ENCODE measurements at regions not wholly inside any gene's neighbourhood (a gene's known extent, or its start where the extent isn't known, plus 50 kb on each side); places are given as distances from the start of the nearest gene placed in this dataset.

GRCh38 chr2:7707723-7708122 lies 790.5 kb downstream of the RNF144A start:
- Histone ChIP-seq H3K9me2 (replicated peaks; ENCODE audit: low read depth, low read length) (no peaks in the 10 kb centered on the region), H4K20me1 (ENCODE audit: insufficient read depth, low read length, poor library complexity, severe bottlenecking) (no peaks in the 10 kb centered on the region), H3K9ac (ENCODE audit: low read depth, low read length, poor library complexity, severe bottlenecking) (no peak overlapping the region), H3K36me3 (ENCODE audit: insufficient read depth, low read length) (no peaks in the 10 kb centered on the region), H3K9me3 (ENCODE audit: insufficient read depth, low read depth, low read length) (no peaks in the 10 kb centered on the region), H3K27me3 (ENCODE audit: insufficient read depth, low read length, poor library complexity, severe bottlenecking) (no peaks in the 10 kb centered on the region), H3K4me1 (ENCODE audit: insufficient read depth, low read length, poor library complexity, severe bottlenecking) (no peaks in the 10 kb centered on the region), H3K4me2 (ENCODE audit: low read depth, low read length, poor library complexity, severe bottlenecking) (no peak overlapping the region), H3K4me3 (ENCODE audit: low read length, poor library complexity, severe bottlenecking) (no peak overlapping the region), H2AFZ (ENCODE audit: low read length) (no peak overlapping the region), H3K79me2 (ENCODE audit: insufficient read depth, low read length) (no peaks in the 10 kb centered on the region), H3F3A (ENCODE audit: low read depth) (no peaks in the 10 kb centered on the region)
- no peak for TF ChIP-seq EZH2phosphoT487 (IDR thresholded peaks at IDR 0.05; ENCODE audit: borderline replicate concordance)
- TF ChIP-seq, protein P1, sequence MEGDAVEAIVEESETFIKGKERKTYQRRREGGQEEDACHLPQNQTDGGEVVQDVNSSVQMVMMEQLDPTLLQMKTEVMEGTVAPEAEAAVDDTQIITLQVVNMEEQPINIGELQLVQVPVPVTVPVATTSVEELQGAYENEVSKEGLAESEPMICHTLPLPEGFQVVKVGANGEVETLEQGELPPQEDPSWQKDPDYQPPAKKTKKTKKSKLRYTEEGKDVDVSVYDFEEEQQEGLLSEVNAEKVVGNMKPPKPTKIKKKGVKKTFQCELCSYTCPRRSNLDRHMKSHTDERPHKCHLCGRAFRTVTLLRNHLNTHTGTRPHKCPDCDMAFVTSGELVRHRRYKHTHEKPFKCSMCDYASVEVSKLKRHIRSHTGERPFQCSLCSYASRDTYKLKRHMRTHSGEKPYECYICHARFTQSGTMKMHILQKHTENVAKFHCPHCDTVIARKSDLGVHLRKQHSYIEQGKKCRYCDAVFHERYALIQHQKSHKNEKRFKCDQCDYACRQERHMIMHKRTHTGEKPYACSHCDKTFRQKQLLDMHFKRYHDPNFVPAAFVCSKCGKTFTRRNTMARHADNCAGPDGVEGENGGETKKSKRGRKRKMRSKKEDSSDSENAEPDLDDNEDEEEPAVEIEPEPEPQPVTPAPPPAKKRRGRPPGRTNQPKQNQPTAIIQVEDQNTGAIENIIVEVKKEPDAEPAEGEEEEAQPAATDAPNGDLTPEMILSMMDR (conservative IDR thresholded peaks at IDR 0.05; ENCODE audit: low read length) = no peak

- no peak overlapping the region for H3K9ac ChIP-seq (ENCODE audit: low read depth, low read length, poor library complexity, severe bottlenecking)
- H3K9me3 ChIP-seq (ENCODE audit: insufficient read depth, low read depth, low read length) = no peaks in the 10 kb centered on the region
- H3K4me2 ChIP-seq (ENCODE audit: low read depth, low read length, poor library complexity, severe bottlenecking) = no peak overlapping the region
- no peak overlapping the region for H2AFZ ChIP-seq (ENCODE audit: low read length)
- H3K4me1 ChIP-seq (ENCODE audit: insufficient read depth, low read length, poor library complexity, severe bottlenecking) = no peaks in the 10 kb centered on the region
- no peak for TF ChIP-seq EZH2phosphoT487 (IDR thresholded peaks at IDR 0.05; ENCODE audit: borderline replicate concordance)
- TF ChIP-seq, protein P1 (conservative IDR thresholded peaks at IDR 0.05; ENCODE audit: low read length) = no peak
- no peaks in the 10 kb centered on the region for H3K9me2 ChIP-seq (replicated peaks; ENCODE audit: low read depth, low read length)
- no peaks in the 10 kb centered on the region for H3K79me2 ChIP-seq (ENCODE audit: insufficient read depth, low read length)
- no peaks in the 10 kb centered on the region for H3K36me3 ChIP-seq (ENCODE audit: insufficient read depth, low read length)
- H3K27me3 ChIP-seq (ENCODE audit: insufficient read depth, low read length, poor library complexity, severe bottlenecking) = no peaks in the 10 kb centered on the region
- no peaks in the 10 kb centered on the region for H4K20me1 ChIP-seq (ENCODE audit: insufficient read depth, low read length, poor library complexity, severe bottlenecking)
- no peaks in the 10 kb centered on the region for H3F3A ChIP-seq (ENCODE audit: low read depth)
- no peak overlapping the region for H3K4me3 ChIP-seq (ENCODE audit: low read length, poor library complexity, severe bottlenecking)
Observed at GRCh38 chr2:7709907-7710306, 792.7 kb downstream of the RNF144A start.

DNA sequence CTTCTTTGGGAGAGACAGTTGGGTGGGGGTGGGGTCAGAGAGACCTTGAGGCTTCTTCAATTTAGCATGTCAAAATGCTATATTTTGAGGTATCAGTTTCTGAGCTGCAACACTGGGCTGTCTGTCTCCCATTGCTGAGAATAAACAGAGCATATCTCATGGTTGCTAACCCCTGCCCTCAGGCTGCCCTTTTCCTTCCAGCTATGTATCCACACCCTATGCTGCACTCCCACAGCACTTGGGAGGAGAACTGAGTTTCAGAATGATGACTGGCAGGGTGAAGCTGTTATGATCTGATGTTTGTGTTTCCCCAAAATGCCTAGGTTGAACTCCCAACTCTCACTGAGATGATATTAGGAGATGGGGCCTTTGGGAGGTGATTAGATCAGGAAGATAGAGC lies 794.0 kb downstream of the RNF144A start:
- Histone ChIP-seq H3K4me2 (ENCODE audit: low read depth, low read length, poor library complexity, severe bottlenecking) (no peak overlapping the region), H3K4me1 (ENCODE audit: insufficient read depth, low read length, poor library complexity, severe bottlenecking) (no peaks in the 10 kb centered on the region), H2AFZ (ENCODE audit: low read length) (0 out of 2 replicates have a peak overlapping the region, but pooled peaks have one; percentile 7), H3K9me3 (ENCODE audit: insufficient read depth, low read depth, low read length) (no peaks in the 10 kb centered on the region), H3K27me3 (ENCODE audit: insufficient read depth, low read length, poor library complexity, severe bottlenecking) (no peaks in the 10 kb centered on the region), H3K9me2 (replicated peaks; ENCODE audit: low read depth, low read length) (no peaks in the 10 kb centered on the region), H3K4me3 (ENCODE audit: low read length, poor library complexity, severe bottlenecking) (no peak overlapping the region), H4K20me1 (ENCODE audit: insufficient read depth, low read length, poor library complexity, severe bottlenecking) (no peaks in the 10 kb centered on the region), H3K36me3 (ENCODE audit: insufficient read depth, low read length) (no peaks in the 10 kb centered on the region), H3K9ac (ENCODE audit: low read depth, low read length, poor library complexity, severe bottlenecking) (no peak overlapping the region), H3K79me2 (ENCODE audit: insufficient read depth, low read length) (no peaks in the 10 kb centered on the region), H3F3A (ENCODE audit: low read depth) (no peaks in the 10 kb centered on the region)
- TF ChIP-seq, protein P1 (conservative IDR thresholded peaks at IDR 0.05; ENCODE audit: low read length) = no peak
- TF ChIP-seq EZH2phosphoT487 (IDR thresholded peaks at IDR 0.05; ENCODE audit: borderline replicate concordance) = no peak

Measured in Loucy (cell line).